ENCODE measurements at regions not wholly inside any gene's neighbourhood (a gene's known extent, or its start where the extent isn't known, plus 50 kb on each side); places are given as distances from the start of the nearest gene placed in this dataset.
"Not testable (repeated sequence)": the region's sequence is repeated elsewhere in the genome, so short reads cannot be mapped to it uniquely, and the experiment has no call there.

DNA sequence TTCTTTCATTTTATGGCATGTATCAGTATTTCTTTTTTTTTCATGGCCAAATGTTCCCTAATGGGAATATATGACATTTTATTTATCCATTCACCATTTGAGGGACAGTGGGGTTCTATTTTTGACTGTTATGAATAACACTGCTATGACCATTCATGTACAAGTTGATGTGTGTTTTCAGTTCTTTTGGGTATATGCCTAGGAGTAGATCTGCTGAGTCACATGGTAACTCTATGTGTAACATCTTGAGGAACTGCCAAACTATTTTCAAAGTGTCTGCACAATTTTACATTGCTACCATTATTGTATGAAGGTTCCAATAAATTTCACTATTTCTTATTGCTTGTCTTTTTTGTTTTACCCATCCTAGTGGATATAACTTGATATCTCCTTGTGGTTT, 223.0 kb downstream of the TANC2 start:
- no peak for DNase-seq

DNA sequence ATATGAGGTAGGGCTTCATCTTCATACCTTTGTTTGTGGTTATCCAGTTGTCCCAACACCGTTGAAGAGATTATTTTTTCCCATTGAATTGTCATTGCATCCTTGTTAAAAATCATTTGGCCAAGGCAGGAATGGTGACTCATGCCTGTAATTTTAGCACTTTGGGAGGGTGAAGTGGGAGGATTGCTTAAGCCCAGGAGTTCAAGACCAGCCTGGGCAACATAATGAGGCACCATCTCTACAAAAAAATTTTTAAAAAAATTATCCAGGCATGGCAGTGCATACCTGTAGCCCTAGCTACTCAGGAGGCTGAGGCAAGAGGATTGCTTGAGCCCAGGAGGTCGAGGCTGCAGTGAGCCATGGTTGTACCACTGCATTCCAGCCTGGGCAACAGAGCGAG, 223.9 kb downstream of the TANC2 start:
- DNase-seq, result no peak

- no peak for DNase-seq
These were observed 224.9 kb downstream of the TANC2 start for GRCh38 chr17:63190821-63191370.

- DNase-seq, result no peak
These were observed 225.6 kb downstream of the TANC2 start for GRCh38 chr17:63191610-63192009.

DNA sequence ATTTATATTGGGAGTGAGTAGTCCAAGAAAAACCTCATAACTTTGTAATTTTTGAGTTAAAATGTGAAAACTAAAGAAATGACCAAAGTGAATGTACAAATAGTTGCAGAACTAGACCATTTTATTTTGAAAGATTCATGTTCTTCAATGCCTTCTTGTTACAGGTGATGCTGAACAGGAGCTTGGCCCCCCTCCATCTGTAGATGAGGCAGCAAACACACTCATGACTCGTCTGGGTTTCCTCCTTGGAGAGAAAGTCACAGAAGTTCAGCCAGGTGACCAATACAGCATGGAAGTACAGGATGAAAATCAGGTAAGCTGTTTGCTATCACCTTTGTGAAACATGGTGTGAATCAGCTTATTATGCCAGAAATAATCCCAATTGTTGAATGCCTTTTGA, 227.8 kb downstream of the TANC2 start:
- DNase-seq, result no peak

- DNase-seq, result no peak
These were observed 230.8 kb downstream of the TANC2 start for GRCh38 chr17:63196772-63197335.

GRCh38 chr17:63203652-63204051, 237.6 kb downstream of the TANC2 start:
- no peak for DNase-seq

- no peak for DNase-seq
These were observed 224.2 kb downstream of the CYB561 start for GRCh38 chr17:63221939-63222338.

DNA sequence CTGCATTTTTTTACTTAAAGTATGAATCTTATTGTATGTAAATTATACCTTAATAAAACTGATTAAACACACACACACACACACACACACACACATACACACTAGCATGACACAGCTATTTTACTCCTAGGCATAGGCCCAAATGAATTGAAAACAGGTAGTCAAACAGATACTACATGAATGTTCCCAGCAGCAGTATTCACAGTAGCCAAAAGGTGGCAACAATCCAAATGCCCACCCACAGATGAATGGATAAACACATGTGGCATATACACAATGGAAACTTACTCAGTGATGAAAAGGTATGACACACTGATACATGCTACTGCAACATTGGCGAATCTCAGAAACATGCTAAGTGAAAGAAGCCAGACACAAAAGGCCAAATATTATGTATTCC, 223.5 kb downstream of the CYB561 start:
- DNase-seq, result no peak

- no peak for DNase-seq
These were observed 222.7 kb downstream of the CYB561 start for GRCh38 chr17:63223212-63223911.

DNA sequence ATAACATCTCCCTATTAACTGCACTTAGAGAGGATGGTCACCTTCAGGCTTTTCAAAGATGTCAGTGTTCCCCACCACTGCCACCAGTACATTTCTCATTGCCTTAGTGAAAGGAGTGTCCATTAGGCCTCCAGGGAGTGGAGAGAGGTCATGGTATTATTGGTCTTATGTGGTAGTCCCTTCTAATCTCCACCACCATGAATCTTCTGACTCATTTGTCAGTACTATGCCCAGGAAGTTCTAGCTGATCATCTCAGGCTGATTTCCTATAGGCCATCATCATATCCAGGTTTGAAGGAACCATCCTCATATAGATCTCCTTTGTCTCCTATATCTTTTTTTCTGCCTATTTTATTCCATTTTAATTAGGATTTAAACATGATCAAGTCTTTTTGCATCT, 221.5 kb downstream of the CYB561 start:
- no peak for DNase-seq

GRCh38 chr17:63226720-63227119, 219.4 kb downstream of the CYB561 start:
- DNase-seq, result not testable (repeated sequence)

- DNase-seq, result not testable (repeated sequence)
These were observed 215.0 kb downstream of the CYB561 start for GRCh38 chr17:63231015-63231620.

DNA sequence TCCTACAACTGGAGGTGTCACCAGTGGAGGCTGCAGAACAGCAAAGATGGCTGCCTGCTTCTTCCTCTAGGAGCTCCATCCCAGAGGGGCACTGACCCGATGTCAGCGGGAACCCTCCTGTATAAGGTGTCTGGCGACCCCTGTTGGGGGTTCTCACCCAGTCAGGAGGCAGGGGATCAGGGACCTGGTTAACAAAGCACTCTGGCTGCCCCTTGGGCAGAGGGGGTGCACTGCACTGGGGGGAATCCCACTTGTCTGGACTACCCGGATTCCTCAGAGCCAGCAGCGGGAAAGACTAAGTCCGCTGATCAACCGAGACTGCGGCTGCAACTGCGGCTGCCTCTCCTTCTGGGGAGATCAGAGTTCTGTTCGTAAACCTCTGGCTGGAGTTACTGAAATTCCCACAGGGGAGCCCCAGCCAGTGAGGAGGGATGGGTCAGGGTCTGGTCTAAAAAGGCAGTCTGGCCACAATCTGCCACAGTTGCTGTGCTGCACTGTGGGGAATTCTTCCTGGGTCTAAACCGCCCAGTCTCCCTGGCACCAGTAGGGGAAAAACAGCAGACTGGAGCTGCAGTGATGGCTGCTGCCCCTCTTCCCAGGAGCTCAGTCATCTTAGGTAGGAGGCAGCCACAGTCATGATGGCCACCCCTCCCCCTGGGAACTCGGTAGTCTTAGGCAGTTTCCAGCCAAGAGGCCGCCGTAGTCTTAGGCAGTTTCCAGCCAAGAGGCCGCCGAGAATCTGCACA, 213.4 kb downstream of the CYB561 start:
- DNase-seq, result no peak

DNA sequence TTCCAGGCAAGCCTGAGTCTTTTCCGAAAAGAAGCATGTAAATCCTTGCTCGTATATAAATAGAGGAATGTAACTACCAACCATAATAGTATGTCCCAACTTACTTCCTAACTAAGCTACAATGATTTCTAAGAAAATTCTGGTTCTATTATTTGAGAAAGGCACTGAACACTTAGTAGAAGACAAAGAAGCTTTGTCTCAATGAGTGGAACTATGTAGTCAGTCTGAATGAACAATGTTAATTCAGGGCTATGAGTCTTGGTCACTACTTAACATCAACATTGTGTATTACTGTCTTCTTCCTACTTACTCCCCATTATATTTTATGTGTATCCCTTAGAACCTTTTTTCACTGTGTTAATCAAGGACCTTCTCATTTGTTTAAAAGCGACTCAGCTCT, 206.0 kb downstream of the CYB561 start:
- no peak for DNase-seq

DNA sequence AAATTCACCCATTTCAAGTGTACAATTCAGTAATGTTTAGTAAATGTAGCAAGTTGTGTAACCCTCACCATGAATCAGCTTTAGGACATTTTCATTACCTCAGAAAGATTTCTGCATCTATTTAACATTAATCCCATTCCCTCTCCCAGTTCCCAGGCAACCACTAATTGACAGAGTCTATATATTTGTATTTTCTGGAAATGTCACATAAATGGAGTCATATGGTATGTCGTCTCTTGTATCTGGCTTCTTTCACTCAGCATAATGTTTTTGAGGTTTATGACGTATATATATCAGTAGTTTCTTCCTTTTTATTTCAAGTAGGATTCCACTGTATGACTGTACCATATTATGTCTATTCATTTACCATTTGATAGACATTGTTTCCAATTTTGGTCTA, 199.8 kb downstream of the CYB561 start:
- no peak for DNase-seq

- DNase-seq, result no peak
These were observed 198.4 kb downstream of the CYB561 start for GRCh38 chr17:63247706-63248105.

DNA sequence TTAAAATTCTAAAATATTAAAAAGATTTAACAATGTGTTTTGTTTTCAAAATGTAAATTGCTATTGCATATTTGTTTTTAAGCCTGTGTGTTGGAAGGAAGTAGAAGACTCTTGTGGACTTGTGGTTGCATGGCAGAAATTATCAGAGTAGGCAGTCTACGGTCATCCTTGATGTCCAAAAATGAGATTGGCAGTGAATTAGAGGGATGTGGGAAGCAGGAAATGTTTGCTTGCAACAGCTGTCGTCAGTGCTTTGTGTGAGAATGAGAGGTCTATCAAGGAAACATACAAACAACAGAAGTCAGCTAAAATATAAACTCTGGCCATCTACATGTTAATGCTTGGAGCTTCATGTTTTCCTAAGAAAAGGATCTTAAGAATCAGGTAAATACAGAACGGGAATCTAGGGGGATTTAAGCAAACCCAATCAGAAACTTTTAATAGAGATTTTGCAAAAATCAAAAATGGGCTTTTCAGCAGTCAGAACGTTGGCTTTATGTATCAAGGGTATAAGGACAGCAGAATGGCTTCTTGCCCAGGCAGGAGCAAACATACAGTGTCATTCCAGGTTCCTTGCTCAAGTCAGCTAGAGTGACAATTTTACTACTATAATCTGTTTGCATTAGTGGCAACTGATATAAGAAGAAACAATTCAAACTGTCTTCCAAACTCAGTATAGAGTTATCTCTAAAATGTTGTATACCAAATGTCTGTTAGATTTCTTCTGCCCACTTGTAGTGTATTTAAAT, 196.7 kb downstream of the CYB561 start:
- no peak for DNase-seq

DNA sequence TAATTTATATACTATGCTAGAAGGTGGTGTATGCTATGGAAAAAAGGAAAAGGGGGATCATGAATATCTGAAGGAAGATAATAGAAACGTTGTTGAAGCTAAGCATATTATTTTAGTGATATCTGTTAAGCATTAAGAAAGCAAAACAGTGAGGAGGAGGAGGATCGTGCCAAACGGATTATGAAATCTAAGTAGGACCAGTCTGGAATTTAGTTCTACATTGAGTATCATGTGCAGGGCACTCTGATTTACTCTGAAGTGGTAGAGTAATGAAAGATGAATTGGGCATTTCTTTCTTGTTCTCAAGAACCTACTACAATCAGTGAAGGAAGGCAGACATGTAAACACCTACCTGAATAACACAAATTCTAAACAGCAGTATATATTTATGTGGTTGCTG, 195.3 kb downstream of the CYB561 start:
- no peak for DNase-seq

DNA sequence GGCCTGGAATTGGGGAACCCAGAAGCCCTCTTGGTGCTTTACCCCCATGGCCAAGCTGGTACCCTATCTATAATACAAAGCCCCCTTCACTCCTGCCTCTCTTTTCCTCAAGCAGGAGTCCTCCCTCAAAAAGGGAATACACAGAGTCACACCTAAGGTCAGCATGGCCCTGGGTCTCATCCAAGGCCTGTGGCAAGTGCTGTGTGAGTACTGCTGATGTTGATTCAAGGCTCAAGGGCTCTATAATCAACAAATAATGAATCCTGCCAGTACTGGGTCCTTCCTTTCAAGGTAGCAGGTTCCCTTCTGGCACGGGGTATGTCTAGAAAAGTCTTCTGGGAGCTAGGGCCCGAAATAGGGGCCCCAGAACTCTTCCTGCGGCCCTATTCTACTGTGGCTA, 187.3 kb downstream of the CYB561 start:
- DNase-seq, result no peak

DNA sequence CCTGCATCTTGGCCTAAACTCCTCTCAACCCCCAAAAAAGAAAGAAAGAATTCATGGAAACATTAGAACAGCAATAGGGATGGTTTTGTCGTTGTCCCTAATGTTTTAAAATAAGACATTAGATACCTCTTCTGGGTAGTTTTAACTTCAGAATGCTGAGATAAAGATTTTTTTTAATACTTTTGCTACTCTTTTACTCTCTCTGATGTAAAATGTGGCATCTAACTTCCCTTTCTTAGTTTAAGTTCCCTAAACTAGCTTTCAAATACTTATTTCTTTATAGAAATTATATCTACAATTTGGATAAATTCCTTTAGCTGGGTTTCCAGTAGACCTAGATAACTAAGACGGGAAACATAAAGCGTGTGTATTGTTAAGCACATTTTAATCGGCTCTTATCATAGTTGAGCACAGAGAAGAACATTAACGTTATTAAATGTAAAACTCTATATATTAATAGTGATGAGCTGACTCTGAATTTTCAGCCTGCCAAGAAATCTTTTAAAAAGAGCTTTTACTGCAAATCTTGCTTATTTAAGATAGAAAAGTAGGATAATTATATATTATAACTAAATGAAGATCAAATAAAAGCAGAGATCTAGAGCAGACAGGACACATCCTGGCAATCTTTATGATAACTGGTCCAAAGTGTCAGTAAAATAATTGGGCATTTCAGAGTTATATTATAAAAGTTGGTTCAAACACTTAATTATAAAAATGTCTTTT, 183.2 kb downstream of the CYB561 start:
- DNase-seq, result no peak

DNA sequence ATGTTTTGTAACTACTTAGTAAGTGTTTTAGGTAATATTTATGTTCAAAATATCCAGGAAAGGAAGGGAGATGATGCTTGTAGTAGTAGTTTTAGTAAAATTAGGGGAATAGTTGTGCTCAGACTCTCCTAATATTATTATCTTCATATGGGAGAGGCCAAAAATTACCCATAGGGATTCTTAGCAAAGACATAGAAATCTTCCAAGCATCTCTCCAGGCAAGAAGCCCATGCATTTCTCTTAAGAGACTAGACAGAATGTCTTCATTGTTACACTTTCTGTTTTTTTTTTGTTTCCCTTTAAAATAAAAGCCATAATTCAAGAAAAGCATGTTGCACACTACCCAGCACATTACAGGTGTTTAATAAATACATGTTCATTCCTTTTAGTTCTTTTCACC, 180.6 kb downstream of the CYB561 start:
- no peak for DNase-seq
